ENCODE measurements at regions not wholly inside any gene's neighbourhood (a gene's known extent, or its start where the extent isn't known, plus 50 kb on each side); places are given as distances from the start of the nearest gene placed in this dataset.

GRCh38 chr11:79697905-79698304, 257.1 kb upstream of the TENM4 start:
- in situ Hi-C loops (cut with HindIII; ENCODE audit: low pct_ligation_motif_present, low sequenced_read_pairs) = no loop called here
- no peaks in the 10 kb centered on the region for H3K36me3 ChIP-seq (replicated peaks)
- no peak for TF ChIP-seq CTCF (IDR thresholded peaks at IDR 0.05; ENCODE audit: low read depth, low read length, missing control alignments)

GRCh38 chr11:79694368-79694767, 253.5 kb upstream of the TENM4 start:
- in situ Hi-C loops (cut with HindIII; ENCODE audit: low pct_ligation_motif_present, low sequenced_read_pairs) = no loop called here
- Histone ChIP-seq H3K27me3 (replicated peaks) (no peaks in the 10 kb centered on the region), H3K4me3 (ENCODE audit: low read depth, low read length) (no peak overlapping the region), H3K27ac (no peak overlapping the region), H3K36me3 (replicated peaks) (no peaks in the 10 kb centered on the region)
- TF ChIP-seq CTCF (IDR thresholded peaks at IDR 0.05; ENCODE audit: low read depth, low read length, missing control alignments) = no peak
- DNase-seq = no peak

More at GRCh38 chr11:79697905-79698304, 257.1 kb upstream of the TENM4 start:
- no peaks in the 10 kb centered on the region for H3K27me3 ChIP-seq (replicated peaks)
- H3K27ac ChIP-seq = no peak overlapping the region
- H3K4me3 ChIP-seq (ENCODE audit: low read depth, low read length) = no peak overlapping the region
- no peak for DNase-seq

GRCh38 chr11:79691445-79691844, 250.6 kb upstream of the TENM4 start:
- H3K27ac ChIP-seq = no peak overlapping the region
- no peak for TF ChIP-seq CTCF (IDR thresholded peaks at IDR 0.05; ENCODE audit: low read depth, low read length, missing control alignments)
- H3K4me3 ChIP-seq (ENCODE audit: low read depth, low read length) = no peak overlapping the region
- no peaks in the 10 kb centered on the region for H3K36me3 ChIP-seq (replicated peaks)
- H3K27me3 ChIP-seq (replicated peaks) = no peaks in the 10 kb centered on the region
- in situ Hi-C loops (cut with HindIII; ENCODE audit: low pct_ligation_motif_present, low sequenced_read_pairs) = no loop called here
- DNase-seq = no peak

GRCh38 chr11:79686703-79687419, 246.0 kb upstream of the TENM4 start:
- H3K27ac ChIP-seq = no peak overlapping the region
- DNase-seq = no peak

GRCh38 chr11:79683930-79684329, 243.1 kb upstream of the TENM4 start:
- Histone ChIP-seq H3K4me3 (ENCODE audit: low read depth, low read length) (no peak overlapping the region), H3K36me3 (replicated peaks) (no peaks in the 10 kb centered on the region), H3K27ac (no peak overlapping the region), H3K27me3 (replicated peaks) (no peaks in the 10 kb centered on the region)
- in situ Hi-C loops (cut with HindIII; ENCODE audit: low pct_ligation_motif_present, low sequenced_read_pairs) = no loop called here
- DNase-seq = no peak
- TF ChIP-seq CTCF (IDR thresholded peaks at IDR 0.05; ENCODE audit: low read depth, low read length, missing control alignments) = no peak

More at GRCh38 chr11:79686703-79687419, 246.0 kb upstream of the TENM4 start:
- H3K36me3 ChIP-seq (replicated peaks) = no peaks in the 10 kb centered on the region
- TF ChIP-seq CTCF (IDR thresholded peaks at IDR 0.05; ENCODE audit: low read depth, low read length, missing control alignments) = no peak
- H3K27me3 ChIP-seq (replicated peaks) = no peaks in the 10 kb centered on the region
- H3K4me3 ChIP-seq (ENCODE audit: low read depth, low read length) = no peak overlapping the region
- in situ Hi-C loops (cut with HindIII; ENCODE audit: low pct_ligation_motif_present, low sequenced_read_pairs) = no loop called here

All from brain microvascular endothelial cell (primary cell).